HG03457 (cell line): ENCODE measurements at regions not wholly inside any gene's neighbourhood (a gene's known extent, or its start where the extent isn't known, plus 50 kb on each side); places are given as distances from the start of the nearest gene placed in this dataset.
A peak's percentile ranks its signal among the peaks of the same experiment; 100 is the strongest.
"Not testable (repeated sequence)": the region's sequence is repeated elsewhere in the genome, so short reads cannot be mapped to it uniquely, and the experiment has no call there.

Source experiments
- ATAC-seq: cut with Tn5 transposase; IDR thresholded peaks from one replicate; pipeline ENCODE4 v1.9.1; 2021; ENCODE audit warnings: moderate number of reproducible peaks; ENCODE audit not compliant: unreplicated experiment

DNA sequence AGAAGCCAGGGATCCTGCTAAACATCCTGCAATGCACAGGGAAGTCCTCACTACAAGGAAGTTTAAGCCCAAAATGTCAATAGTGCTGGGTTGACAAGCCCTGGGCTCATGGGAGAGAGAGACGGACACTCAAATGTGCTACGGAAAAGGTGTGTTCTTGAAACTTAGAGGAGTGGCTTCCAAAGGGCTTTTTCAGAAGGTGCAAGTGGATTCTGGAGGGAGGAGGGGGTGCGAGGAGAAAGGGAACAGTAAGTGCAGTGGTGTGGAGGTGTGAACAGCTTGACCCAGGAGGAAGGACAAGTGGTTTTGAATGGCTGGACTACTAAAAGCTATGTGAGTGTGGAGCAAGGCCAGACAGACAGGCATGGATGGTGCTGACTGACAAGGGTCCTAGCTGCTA is 50.4 kb upstream of the CECR2 start:
- ATAC-seq = no peak

DNA sequence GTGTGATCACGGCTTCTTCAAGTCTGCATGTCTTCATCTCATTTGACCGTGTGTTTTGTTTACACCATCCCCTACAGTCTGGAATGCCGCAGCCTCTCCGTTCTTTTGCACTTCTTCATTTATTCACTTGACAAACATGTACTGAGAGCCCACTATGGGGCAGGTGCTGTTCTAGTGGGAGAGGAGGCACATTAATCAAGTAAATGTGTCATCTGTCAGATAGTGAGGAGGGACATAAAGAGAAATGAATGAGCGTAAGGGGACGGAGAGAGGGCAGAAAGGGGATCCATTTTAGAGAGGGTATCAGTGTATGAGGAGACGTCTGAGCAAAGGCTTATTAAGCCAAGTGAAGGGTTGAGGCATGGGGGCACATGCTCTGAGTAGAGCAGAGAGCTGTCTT is 54.0 kb upstream of the CECR2 start:
- ATAC-seq = no peak

- no peak for ATAC-seq
Measured at GRCh38 chr22:17314487-17314886, 54.8 kb upstream of the CECR2 start.

GRCh38 chr22:17313626-17314025 is 55.6 kb upstream of the CECR2 start:
- ATAC-seq = no peak

GRCh38 chr22:17307566-17307965 is 61.7 kb upstream of the CECR2 start:
- no peak for ATAC-seq

DNA sequence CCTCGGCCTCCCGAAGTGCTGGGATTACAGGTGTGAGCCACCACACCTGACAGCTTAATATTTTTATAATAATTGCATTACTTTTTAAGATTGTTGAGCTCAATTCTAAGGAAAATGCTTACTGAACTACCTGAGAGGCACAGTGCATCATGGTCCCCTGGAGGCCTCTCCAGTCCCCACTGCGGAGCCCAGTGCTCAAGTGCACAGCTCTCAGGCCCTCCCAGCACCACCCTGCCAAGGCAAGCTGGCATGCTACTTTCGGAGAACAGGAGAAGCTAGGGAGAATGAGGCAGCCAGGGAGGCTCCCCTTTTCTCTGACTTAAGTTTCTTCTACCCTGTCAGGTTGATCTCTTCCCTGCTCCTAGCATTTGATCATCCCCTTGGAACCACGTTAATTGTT is 64.2 kb upstream of the CECR2 start:
- no peak for ATAC-seq

DNA sequence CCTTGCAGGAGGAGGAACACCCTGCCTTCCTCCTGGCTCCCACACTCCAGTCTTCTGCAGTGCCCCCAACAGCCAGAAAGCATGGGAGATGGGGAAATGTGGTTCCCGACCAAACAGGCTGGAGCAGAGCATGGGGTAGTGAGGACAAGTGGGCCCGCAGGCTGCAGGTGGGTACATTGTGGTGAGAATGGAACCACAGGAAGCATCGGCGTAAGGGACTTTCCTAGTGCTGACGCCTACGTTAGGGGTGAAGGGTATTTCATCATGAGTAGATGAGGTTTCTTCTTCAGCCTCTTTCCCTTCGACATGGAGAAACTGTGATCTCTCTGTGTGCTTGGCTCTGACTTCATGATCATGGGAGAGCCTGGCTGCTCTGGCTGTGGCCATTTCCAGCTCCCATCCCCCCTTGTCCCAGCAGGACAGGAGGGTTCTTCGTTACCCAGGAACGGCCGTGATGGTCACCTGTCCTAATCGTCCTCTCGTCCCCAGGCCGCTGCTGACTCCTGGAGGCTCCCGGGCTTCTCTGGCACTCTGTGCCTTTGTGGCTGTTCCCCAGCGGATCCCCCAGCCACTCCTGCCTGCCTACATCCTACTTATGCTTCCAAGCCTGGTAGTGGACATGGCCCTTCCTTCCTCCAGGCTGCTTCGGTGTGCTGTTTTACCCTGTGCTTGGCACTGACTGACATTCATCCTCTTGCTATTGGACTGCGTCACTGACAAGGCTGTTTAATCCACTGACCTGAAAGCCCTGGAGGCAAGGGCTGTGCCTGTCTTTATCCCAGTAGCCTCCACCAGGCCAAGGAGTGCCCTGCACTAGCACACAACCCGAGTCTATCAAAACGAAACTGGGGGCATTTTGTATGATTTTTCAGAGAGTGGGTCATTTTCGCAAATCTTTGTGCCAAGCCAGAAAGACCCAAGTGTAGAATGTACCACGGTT is 65.2 kb upstream of the CECR2 start:
- peak; percentile 72 for ATAC-seq

GRCh38 chr22:17303441-17303839 is 65.8 kb upstream of the CECR2 start:
- no peak for ATAC-seq

- ATAC-seq = no peak
Measured at GRCh38 chr22:17302616-17303015, 66.6 kb upstream of the CECR2 start.

GRCh38 chr22:17300926-17301325 is 68.3 kb upstream of the CECR2 start:
- ATAC-seq = no peak

- ATAC-seq = not testable (repeated sequence)
Measured at GRCh38 chr22:17298805-17299502, 70.3 kb upstream of the CECR2 start.

DNA sequence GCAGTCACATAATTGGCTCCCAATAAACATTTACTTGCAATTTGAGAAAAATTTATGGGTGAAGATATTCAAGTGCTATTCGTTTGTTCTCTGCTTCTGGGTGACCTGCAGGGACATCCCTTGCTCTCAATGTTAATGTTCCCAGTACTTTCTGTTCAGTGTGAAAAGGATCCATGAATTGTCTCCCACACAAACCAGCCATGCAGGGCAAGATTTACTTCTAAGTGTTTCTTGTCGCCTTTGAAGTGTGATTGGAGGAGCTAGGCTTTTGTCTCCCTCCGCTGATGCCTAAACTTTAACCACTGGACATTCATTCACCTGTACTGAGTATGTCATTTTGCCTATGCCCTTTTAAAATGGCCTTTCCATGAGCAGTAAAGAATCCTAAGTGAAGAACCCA is 66.4 kb upstream of the ADA2 start:
- no peak for ATAC-seq

GRCh38 chr22:17284888-17285287 is 65.7 kb upstream of the ADA2 start:
- no peak for ATAC-seq

DNA sequence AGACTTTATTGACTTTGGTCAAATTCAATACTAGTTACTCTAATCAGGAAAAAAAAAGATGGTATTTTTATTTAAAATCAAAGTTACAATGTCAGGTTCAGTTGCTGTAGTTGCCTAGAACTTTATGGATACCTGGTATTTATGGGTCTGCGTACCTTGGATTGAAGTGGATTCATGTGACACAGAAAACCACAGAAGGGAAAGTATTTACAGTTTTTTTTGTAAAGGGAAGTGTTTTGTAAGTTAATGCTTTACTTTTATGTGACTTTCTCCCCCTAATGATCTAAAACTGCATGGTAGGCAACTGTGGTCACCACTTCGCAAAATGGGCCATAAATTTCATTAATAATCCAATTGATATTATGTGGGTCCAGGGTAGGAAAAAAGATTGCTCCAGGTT is 65.2 kb upstream of the ADA2 start:
- no peak for ATAC-seq

DNA sequence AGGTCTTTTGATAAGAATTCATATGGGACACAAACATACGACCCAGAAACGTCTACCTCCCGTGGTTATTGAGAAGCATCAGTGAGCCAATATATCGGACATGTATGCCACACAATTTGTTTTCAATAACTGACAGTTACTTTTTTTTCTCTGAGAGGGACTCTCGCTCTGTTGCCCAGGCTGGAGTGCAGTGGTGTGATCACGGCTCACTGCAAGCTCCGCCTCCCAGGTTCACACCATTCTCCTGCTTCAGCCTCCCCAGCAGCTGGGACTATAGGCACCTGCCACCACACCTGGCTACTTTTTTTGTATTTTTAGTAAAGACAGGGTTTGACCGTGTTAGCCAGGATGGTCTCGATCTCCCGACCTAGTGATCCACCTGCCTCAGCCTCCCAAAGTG is 64.6 kb upstream of the ADA2 start:
- ATAC-seq = not testable (repeated sequence)

DNA sequence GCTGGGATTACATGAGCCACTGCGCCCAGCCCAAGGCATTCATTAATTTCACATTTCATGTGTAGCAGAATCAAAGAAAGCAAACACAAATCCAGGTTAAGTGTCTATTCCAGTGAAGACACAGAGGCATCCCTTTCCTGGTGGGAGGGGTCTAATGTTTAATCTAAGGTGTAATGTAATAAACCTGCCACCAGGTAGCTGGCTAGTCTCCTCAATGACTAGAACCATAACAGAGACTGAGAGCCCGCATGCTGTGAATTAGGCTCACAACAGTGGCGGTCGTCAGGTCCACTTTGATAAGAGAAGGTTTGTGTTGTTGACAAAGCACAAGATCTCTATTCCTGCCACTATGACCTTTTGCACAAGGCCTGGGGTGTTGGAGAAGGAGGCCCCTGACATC is 64.2 kb upstream of the ADA2 start:
- no peak for ATAC-seq

DNA sequence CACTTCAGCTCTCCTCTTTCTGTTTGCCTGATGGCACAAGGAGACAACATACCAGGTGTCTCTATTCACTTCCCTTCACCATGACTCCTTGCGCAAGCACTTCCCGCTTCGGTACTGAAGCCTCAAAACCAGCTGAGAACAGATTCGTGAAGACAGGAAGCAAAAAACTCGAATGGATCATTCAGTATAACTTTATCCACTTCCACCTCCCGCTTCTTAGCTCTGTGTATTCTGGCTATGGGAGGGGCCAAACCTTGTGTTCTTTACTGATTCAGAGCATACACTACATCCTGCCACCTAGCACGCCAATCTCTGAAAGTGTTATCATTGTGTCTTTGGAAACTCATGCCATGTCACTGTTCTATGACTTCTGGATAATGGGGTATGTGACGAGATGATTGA is 62.2 kb upstream of the ADA2 start:
- ATAC-seq = no peak

GRCh38 chr22:17281026-17281425 is 61.8 kb upstream of the ADA2 start:
- ATAC-seq = no peak

DNA sequence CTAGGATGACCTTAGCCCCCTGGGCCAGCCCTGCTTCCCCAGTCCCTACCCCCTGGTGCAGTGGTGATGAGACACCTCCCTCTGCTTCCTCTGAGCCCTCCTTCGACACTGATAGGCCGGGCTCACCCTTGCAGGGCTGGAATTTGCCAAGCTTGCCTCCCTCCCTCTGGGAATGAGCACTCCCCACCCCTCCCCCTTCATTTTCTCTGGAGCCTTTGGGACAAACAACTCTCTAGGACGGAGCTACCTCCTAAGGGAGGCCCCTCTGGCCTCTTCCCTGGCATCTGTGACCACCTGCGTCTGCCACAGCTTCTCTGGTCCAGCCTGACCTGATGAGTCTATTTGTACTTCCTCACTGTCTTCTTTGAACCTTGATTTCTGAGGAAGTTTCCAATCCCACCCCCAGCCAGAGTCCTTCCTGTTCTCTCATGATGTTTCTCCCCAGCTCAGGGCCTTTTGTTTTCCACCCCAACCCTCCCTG is 53.3 kb upstream of the ADA2 start:
- no peak for ATAC-seq

DNA sequence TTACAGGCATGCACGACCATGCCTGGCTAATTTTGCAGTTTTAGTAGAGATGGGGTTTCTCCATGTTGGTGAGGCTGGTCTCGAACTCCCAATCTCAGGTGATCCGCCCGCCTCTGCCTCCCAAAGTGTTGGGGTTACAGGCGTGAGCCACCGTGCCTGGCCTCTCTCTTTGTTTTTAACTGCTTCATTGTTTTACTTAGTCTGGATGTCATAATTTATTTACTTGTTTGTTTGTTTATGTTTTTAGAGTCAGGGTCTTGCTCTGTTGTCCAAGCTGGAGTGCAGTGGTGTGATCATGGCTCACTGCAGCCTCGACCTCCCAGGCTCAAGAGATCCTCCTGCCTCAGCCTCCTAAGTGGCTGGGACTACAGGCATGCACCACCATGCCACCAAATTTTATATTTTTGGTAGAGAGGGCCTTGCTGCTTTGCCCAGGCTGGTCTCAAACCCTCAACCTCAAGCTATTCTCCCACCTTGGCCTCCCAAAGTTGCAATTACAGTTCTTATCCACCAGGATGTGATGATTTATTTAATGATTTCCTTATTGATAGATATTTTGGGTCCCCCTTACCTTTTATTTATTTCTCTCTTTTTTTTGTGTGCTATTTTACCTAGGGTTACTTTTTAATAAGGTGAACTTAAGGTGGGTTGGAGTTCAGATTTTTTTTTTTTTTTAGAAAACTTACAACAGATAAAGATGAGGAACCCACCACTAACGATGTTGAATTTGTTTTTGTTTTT is 52.6 kb upstream of the ADA2 start:
- no peak for ATAC-seq

DNA sequence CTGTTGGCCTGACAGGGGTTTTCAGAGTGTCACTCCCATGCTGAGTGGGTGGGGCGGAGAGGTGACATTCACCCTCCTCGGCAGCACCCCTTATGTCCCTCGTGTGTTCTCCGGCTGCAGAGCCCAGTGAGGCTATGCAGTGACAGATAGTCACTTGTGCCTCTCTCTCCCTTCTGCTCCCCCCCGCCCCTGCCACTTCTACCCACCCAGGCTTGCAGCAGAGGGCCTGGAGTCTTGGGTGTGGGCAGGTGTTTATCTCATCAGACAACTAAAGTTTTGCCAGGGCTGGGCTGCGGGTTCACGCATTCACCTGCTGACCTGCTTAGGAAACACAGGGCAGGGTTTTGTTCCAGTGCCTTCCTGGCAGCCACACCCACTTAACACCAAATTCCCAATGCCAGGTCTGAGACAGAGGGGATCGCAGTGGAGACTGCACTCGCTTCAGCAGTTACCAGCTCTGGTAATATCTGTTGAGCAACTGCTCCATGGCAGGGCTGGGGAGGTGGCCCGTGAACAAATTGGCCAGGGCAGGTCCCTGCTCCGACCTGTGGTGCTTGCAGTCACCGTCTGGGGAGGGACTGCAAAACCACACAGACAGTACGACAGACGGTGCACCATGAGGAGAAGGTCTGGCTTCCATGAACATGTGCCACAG is 50.5 kb upstream of the ADA2 start:
- ATAC-seq = no peak
